Cardiac muscle cell (in vitro differentiated cells and primary cell): ENCODE measurements at regions not wholly inside any gene's neighbourhood (a gene's known extent, or its start where the extent isn't known, plus 50 kb on each side); places are given as distances from the start of the nearest gene placed in this dataset.

Source experiments
- DNase-seq, 2 donors: peaks; one replicate each; pipeline versions ENCODE4 v3.0.0 to v3.0.0-alpha.2; 2010 to 2017; ENCODE audit warnings: low read depth in 1 of 2, low spot score in 1 of 2
- H3K27ac ChIP-seq: fragments of 200-600 bp; sonication (generic); 2 replicates; pipeline ENCODE4 v1.5.1; 2016
- H3K27me3 ChIP-seq: fragments of 200-600 bp; sonication (generic); 2 replicates; pipeline ENCODE4 v1.6.0; 2016; ENCODE audit warnings: control low read depth
- H3K36me3 ChIP-seq: fragments of 200-600 bp; sonication (generic); 2 replicates; pipeline ENCODE4 v1.5.1; 2016; ENCODE audit warnings: control low read depth
- H3K4me1 ChIP-seq: fragments of 200-600 bp; sonication (generic); 2 replicates; pipeline ENCODE4 v1.8.1; 2017; ENCODE audit warnings: low read depth, mild to moderate bottlenecking, mixed run types
- H3K4me3 ChIP-seq: fragments of 200-600 bp; sonication (generic); 2 replicates; pipeline ENCODE4 v1.5.1; 2016; ENCODE audit warnings: mild to moderate bottlenecking
- H3K9me3 ChIP-seq: fragments of 200-600 bp; sonication (generic); 2 replicates; pipeline ENCODE4 v1.5.1; 2017; ENCODE audit warnings: low read depth, mild to moderate bottlenecking, control low read depth
- CTCF ChIP-seq: IDR thresholded peaks from 2 replicates; pipeline ENCODE4 v1.5.1; 2012; ENCODE audit warnings: low read depth, mild to moderate bottlenecking, low read length

DNA sequence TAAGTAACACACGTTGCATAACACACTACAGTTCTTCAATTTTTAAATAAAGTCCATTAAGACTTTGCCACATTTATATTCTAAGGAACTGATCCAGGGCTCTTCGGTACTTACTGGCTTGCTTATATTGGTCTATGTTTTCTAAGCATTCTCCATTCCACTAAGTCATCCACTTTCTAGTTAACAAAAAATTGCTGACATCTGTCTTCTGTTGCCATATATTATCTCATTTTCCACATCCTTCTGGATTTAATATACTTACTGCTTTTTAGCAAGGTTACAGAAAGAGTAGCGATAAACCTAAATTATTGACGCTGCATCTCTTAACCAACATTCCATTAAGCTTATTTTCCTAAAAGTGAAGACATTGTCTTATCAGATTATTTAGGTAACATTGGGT is 238.4 kb upstream of the LRIG3 start:
- Histone ChIP-seq H3K4me3 (no peak overlapping the region), H3K27me3 (no peaks in the 10 kb centered on the region), H3K36me3 (no peaks in the 10 kb centered on the region), H3K27ac (no peak overlapping the region), H3K4me1 (no peaks in the 10 kb centered on the region), H3K9me3 (no peaks in the 10 kb centered on the region)
- TF ChIP-seq CTCF = no peak
- no peak for DNase-seq

- no peaks in the 10 kb centered on the region for H3K36me3 ChIP-seq
- H3K4me1 ChIP-seq = no peaks in the 10 kb centered on the region
- H3K4me3 ChIP-seq = no peak overlapping the region
- H3K27ac ChIP-seq = no peak overlapping the region
- no peak for DNase-seq
- TF ChIP-seq CTCF = no peak
- no peaks in the 10 kb centered on the region for H3K9me3 ChIP-seq
- no peaks in the 10 kb centered on the region for H3K27me3 ChIP-seq
Observed at GRCh38 chr12:59158066-59158465, 237.8 kb upstream of the LRIG3 start.

DNA sequence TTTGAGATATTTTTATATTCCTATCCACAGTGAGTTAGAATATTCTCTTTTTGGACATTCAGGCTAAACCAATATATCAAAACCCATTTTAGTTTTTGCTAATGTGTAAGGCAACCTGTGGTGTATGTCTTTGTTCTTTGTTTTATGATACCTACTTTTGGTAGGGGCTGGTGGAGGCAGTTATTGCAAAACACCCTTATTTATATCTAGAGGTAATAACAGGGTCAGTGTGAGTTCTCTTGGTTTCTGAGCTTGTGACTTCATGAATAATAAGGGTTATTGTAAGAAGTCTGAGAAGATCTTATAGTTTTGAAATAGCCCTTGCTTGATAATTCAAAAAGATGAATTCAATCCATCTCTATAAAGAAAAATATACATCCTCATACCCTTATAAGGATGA is 235.1 kb upstream of the LRIG3 start:
- H3K36me3 ChIP-seq = no peaks in the 10 kb centered on the region
- no peaks in the 10 kb centered on the region for H3K4me1 ChIP-seq
- H3K27ac ChIP-seq = no peak overlapping the region
- DNase-seq = no peak
- H3K9me3 ChIP-seq = no peaks in the 10 kb centered on the region
- H3K4me3 ChIP-seq = no peak overlapping the region
- no peak for TF ChIP-seq CTCF
- no peaks in the 10 kb centered on the region for H3K27me3 ChIP-seq

- no peak overlapping the region for H3K27ac ChIP-seq
- no peaks in the 10 kb centered on the region for H3K27me3 ChIP-seq
- H3K4me3 ChIP-seq = no peak overlapping the region
- no peaks in the 10 kb centered on the region for H3K36me3 ChIP-seq
- H3K4me1 ChIP-seq = no peaks in the 10 kb centered on the region
- TF ChIP-seq CTCF = no peak
- no peaks in the 10 kb centered on the region for H3K9me3 ChIP-seq
- DNase-seq = peak in 1 of 2 donors; percentile 46
Observed at GRCh38 chr12:59151243-59151642, 230.9 kb upstream of the LRIG3 start.

GRCh38 chr12:59149995-59150642 is 229.8 kb upstream of the LRIG3 start:
- Histone ChIP-seq H3K27ac (no peak overlapping the region), H3K4me1 (no peaks in the 10 kb centered on the region), H3K9me3 (no peaks in the 10 kb centered on the region), H3K4me3 (no peak overlapping the region), H3K27me3 (no peaks in the 10 kb centered on the region), H3K36me3 (no peaks in the 10 kb centered on the region)
- peak; percentile 94 for TF ChIP-seq CTCF
- peak; percentile 86 to 91 for DNase-seq

GRCh38 chr12:59147791-59148190 is 227.5 kb upstream of the LRIG3 start:
- H3K9me3 ChIP-seq = no peaks in the 10 kb centered on the region
- no peak for DNase-seq
- no peaks in the 10 kb centered on the region for H3K27me3 ChIP-seq
- H3K27ac ChIP-seq = no peak overlapping the region
- H3K4me3 ChIP-seq = no peak overlapping the region
- no peaks in the 10 kb centered on the region for H3K4me1 ChIP-seq
- TF ChIP-seq CTCF = no peak
- no peaks in the 10 kb centered on the region for H3K36me3 ChIP-seq
